H1 (cell line): ENCODE measurements at regions not wholly inside any gene's neighbourhood (a gene's known extent, or its start where the extent isn't known, plus 50 kb on each side); places are given as distances from the start of the nearest gene placed in this dataset.

ENCODE experiments used
- KDM4A ChIP-seq: IDR thresholded peaks from one replicate; pipeline ENCODE4 v1.7.1; 2012; ENCODE audit warnings: low read depth, mild to moderate bottlenecking, moderate library complexity, low read length, inconsistent platforms; ENCODE audit not compliant: severe bottlenecking
- KDM5A ChIP-seq: fragments of 200-600 bp; IDR thresholded peaks from 2 replicates; pipeline ENCODE4 v1.7.1; 2012; ENCODE audit warnings: mild to moderate bottlenecking, low read length, inconsistent platforms, mixed read lengths
- PHF8 ChIP-seq: fragments of 200-600 bp; sonication (generic); conservative IDR thresholded peaks from 2 replicates; pipeline ENCODE4 v1.7.1; 2012; ENCODE audit warnings: low read depth, mild to moderate bottlenecking, inconsistent platforms, low read length, moderate library complexity

DNA sequence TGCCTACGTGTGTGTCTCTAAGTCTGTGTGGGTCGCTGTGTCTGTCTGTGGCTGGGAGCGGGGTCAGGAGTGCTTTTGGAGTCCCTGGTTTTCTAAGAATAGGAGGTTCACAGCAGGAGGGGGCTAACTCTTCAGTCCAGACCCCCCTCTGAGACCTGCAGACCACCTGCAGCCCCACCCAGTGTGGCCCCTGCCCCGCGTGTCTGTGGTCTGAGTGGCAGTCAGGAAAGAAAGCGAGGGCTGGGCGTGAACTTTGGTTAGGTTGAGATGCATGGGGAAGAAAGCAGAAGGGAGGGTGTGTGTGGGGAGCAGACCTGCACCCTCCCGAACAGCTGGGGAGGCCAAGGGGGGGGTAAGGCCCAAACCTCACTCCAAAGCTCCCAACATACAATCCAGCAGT lies 144.9 kb upstream of the TPM1 start (continued):
- TF ChIP-seq KDM4A = no peak
- TF ChIP-seq KDM5A = no peak
- TF ChIP-seq PHF8 = no peak
